HL-60 (cell line): ENCODE measurements at regions not wholly inside any gene's neighbourhood (a gene's known extent, or its start where the extent isn't known, plus 50 kb on each side); places are given as distances from the start of the nearest gene placed in this dataset.
"Not testable (repeated sequence)": the region's sequence is repeated elsewhere in the genome, so short reads cannot be mapped to it uniquely, and the experiment has no call there.

Experiments used
- CTCF ChIP-seq: IDR thresholded peaks from one replicate; pipeline ENCODE4 v1.5.1; 2011; ENCODE audit warnings: low read length, control low read depth, inconsistent platforms; ENCODE audit not compliant: insufficient read depth
- POLR2AphosphoS5 ChIP-seq: IDR thresholded peaks from 2 replicates; pipeline ENCODE4 v1.6.1; 2012; ENCODE audit warnings: low read depth
- REST ChIP-seq: IDR thresholded peaks from 2 replicates; pipeline ENCODE4 v1.6.1; 2012; ENCODE audit warnings: low read depth; ENCODE audit not compliant: insufficient replicate concordance
- SPI1 ChIP-seq: IDR thresholded peaks from 2 replicates; pipeline ENCODE4 v1.6.1; 2012; ENCODE audit warnings: low read depth, mild to moderate bottlenecking, borderline replicate concordance

GRCh38 chr10:109214891-109215290, 708.4 kb downstream of the XPNPEP1 start:
- TF ChIP-seq POLR2AphosphoS5, CTCF, REST, SPI1: not testable (repeated sequence)
